Keratinocyte (primary cell): ENCODE measurements at regions not wholly inside any gene's neighbourhood (a gene's known extent, or its start where the extent isn't known, plus 50 kb on each side); places are given as distances from the start of the nearest gene placed in this dataset.

Experiments used
- DNase-seq: peaks from one replicate; pipeline ENCODE4 v3.0.0-alpha.2; 2011; ENCODE audit warnings: low read depth, missing footprints, low spot score
- FAIRE-seq: peaks from 2 replicates; lab custom pipeline; 2011; peaks lifted over from hg19 to GRCh38; lab: Jason Lieb, UNC
- H2AFZ ChIP-seq: 2 replicates; pipeline ENCODE4 v1.6.0; 2012; ENCODE audit warnings: low read length, control low read depth, inconsistent platforms; ENCODE audit not compliant: control insufficient read depth
- H3K27ac ChIP-seq: 2 replicates; pipeline ENCODE4 v1.5.1; 2011; ENCODE audit warnings: low read length; ENCODE audit not compliant: control insufficient read depth, insufficient read depth
- H3K27me3 ChIP-seq: 3 replicates; pipeline ENCODE4 v1.6.0; 2011; ENCODE audit warnings: low read length; ENCODE audit not compliant: control insufficient read depth, insufficient read depth; ENCODE audit errors: extremely low read depth
- H3K36me3 ChIP-seq, 2 experiments: 2 replicates in 1 of 2; 3 replicates in 1 of 2; pipeline ENCODE4 v1.5.1; 2011; ENCODE audit warnings: low read length in 2 of 2, mild to moderate bottlenecking in 1 of 2; ENCODE audit not compliant: control insufficient read depth in 2 of 2, insufficient read depth in 2 of 2; ENCODE audit errors: extremely low read depth in 1 of 2
- H3K4me1 ChIP-seq: 3 replicates; pipeline ENCODE4 v1.5.1; 2011; ENCODE audit warnings: low read length; ENCODE audit not compliant: control insufficient read depth, insufficient read depth; ENCODE audit errors: extremely low read depth
- H3K4me2 ChIP-seq: 3 replicates; pipeline ENCODE4 v1.6.0; 2011; ENCODE audit warnings: low read depth, low read length; ENCODE audit not compliant: control insufficient read depth, insufficient read depth; ENCODE audit errors: extremely low read depth
- H3K4me3 ChIP-seq, 3 experiments: fragments of 200-600 bp in 1 of 3; sonication (generic) in 1 of 3; 2 replicates in 2 of 3; 3 replicates in 1 of 3; pipeline ENCODE4 v1.5.1; 2011 to 2016; ENCODE audit warnings: low read length in 3 of 3, mild to moderate bottlenecking in 3 of 3, control low read depth in 2 of 3, inconsistent platforms in 1 of 3, low read depth in 1 of 3, mixed read lengths in 1 of 3, mixed run types in 1 of 3, moderate library complexity in 1 of 3; ENCODE audit not compliant: control insufficient read depth in 2 of 3, insufficient read depth in 2 of 3; ENCODE audit errors: extremely low read depth in 1 of 3
- H3K79me2 ChIP-seq: 2 replicates; pipeline ENCODE4 v1.6.0; 2012; ENCODE audit warnings: low read length; ENCODE audit not compliant: control insufficient read depth, insufficient read depth
- H3K9ac ChIP-seq: 3 replicates; pipeline ENCODE4 v1.6.0; 2011; ENCODE audit warnings: low read length; ENCODE audit not compliant: control insufficient read depth, insufficient read depth; ENCODE audit errors: extremely low read depth
- H3K9me1 ChIP-seq: 3 replicates; pipeline ENCODE4 v1.6.0; 2011; ENCODE audit warnings: low read length; ENCODE audit not compliant: control insufficient read depth, insufficient read depth; ENCODE audit errors: extremely low read depth
- H3K9me3 ChIP-seq: 2 replicates; pipeline ENCODE4 v1.5.1; 2012; ENCODE audit warnings: low read depth, low read length; ENCODE audit not compliant: control insufficient read depth
- H4K20me1 ChIP-seq: 3 replicates; pipeline ENCODE4 v1.6.0; 2011; ENCODE audit warnings: low read length; ENCODE audit not compliant: control insufficient read depth, insufficient read depth; ENCODE audit errors: extremely low read depth
- EZH2 ChIP-seq: IDR thresholded peaks from one replicate; pipeline ENCODE4 v1.6.1; 2012; ENCODE audit warnings: inconsistent platforms, mild to moderate bottlenecking, low read length, moderate library complexity
- dilution Hi-C: fragments of 300-500 bp; cut with MboI; formaldehyde crosslinking; loops from one replicate; pipeline ENCODE4 v1.7.0; 2020; ENCODE audit warnings: low sequenced_read_pairs; ENCODE audit not compliant: extremely low pct_ligation_motif_present
- TF ChIP-seq, protein P1 (sequence below), 3 experiments: IDR thresholded peaks in 1 of 3; conservative IDR thresholded peaks in 1 of 3; optimal IDR thresholded peaks in 1 of 3; 2 replicates in 2 of 3; 3 replicates in 1 of 3; pipeline versions ENCODE3 to v1.5.1; 2011; ENCODE audit warnings: low read length in 3 of 3, mild to moderate bottlenecking in 3 of 3, moderate library complexity in 2 of 3, control low read depth in 1 of 3, inconsistent platforms in 1 of 3; ENCODE audit not compliant: insufficient read depth in 2 of 3; ENCODE audit errors: extremely low read depth in 1 of 3

- Histone ChIP-seq H3K36me3 (no peaks in the 10 kb centered on the region), H3K9ac (no peak overlapping the region), H3K4me2 (no peak overlapping the region), H3K4me3 (no peak overlapping the region), H4K20me1 (no peaks in the 10 kb centered on the region), H3K9me1 (no peaks in the 10 kb centered on the region), H3K4me1 (no peaks in the 10 kb centered on the region), H3K27me3 (no peaks in the 10 kb centered on the region), H3K27ac (no peak overlapping the region), H3K9me3 (no peaks in the 10 kb centered on the region), H3K79me2 (no peaks in the 10 kb centered on the region), H2AFZ (no peak overlapping the region)
- FAIRE-seq (no peak), DNase-seq (no peak)
- no peak for TF ChIP-seq EZH2
- TF ChIP-seq, protein P1, sequence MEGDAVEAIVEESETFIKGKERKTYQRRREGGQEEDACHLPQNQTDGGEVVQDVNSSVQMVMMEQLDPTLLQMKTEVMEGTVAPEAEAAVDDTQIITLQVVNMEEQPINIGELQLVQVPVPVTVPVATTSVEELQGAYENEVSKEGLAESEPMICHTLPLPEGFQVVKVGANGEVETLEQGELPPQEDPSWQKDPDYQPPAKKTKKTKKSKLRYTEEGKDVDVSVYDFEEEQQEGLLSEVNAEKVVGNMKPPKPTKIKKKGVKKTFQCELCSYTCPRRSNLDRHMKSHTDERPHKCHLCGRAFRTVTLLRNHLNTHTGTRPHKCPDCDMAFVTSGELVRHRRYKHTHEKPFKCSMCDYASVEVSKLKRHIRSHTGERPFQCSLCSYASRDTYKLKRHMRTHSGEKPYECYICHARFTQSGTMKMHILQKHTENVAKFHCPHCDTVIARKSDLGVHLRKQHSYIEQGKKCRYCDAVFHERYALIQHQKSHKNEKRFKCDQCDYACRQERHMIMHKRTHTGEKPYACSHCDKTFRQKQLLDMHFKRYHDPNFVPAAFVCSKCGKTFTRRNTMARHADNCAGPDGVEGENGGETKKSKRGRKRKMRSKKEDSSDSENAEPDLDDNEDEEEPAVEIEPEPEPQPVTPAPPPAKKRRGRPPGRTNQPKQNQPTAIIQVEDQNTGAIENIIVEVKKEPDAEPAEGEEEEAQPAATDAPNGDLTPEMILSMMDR (optimal IDR thresholded peaks at IDR 0.05 in 1 of 3, IDR thresholded peaks at IDR 0.05 in 1 of 3, conservative IDR thresholded peaks at IDR 0.05 in 1 of 3; ENCODE audit: extremely low read depth in 1 of 3, insufficient read depth in 2 of 3, low read length in 3 of 3), result no peak
- dilution Hi-C loops, result no loop called here
Observed at GRCh38 chr1:57683037-57683942, 259.4 kb upstream of the DAB1 start.

GRCh38 chr1:57678138-57678537 lies 254.3 kb upstream of the DAB1 start:
- Histone ChIP-seq H3K36me3 (no peaks in the 10 kb centered on the region), H3K9me3 (no peaks in the 10 kb centered on the region)
- dilution Hi-C loops, result no loop called here

More at GRCh38 chr1:57678138-57678537, 254.3 kb upstream of the DAB1 start:
- FAIRE-seq, result no peak
- H3K4me3 ChIP-seq, result no peak overlapping the region
- no peak overlapping the region for H2AFZ ChIP-seq
- TF ChIP-seq, protein P1 (optimal IDR thresholded peaks at IDR 0.05 in 1 of 3, IDR thresholded peaks at IDR 0.05 in 1 of 3, conservative IDR thresholded peaks at IDR 0.05 in 1 of 3; ENCODE audit: extremely low read depth in 1 of 3, insufficient read depth in 2 of 3, low read length in 3 of 3), result no peak
- TF ChIP-seq EZH2, result no peak
- no peak for DNase-seq
- H3K9me1 ChIP-seq, result no peaks in the 10 kb centered on the region
- no peaks in the 10 kb centered on the region for H3K79me2 ChIP-seq
- no peaks in the 10 kb centered on the region for H4K20me1 ChIP-seq
- no peak overlapping the region for H3K4me2 ChIP-seq
- H3K4me1 ChIP-seq, result no peaks in the 10 kb centered on the region
- no peak overlapping the region for H3K27ac ChIP-seq
- no peak overlapping the region for H3K9ac ChIP-seq
- H3K27me3 ChIP-seq, result no peaks in the 10 kb centered on the region
